HUES48 (cell line): ENCODE measurements at regions not wholly inside any gene's neighbourhood (a gene's known extent, or its start where the extent isn't known, plus 50 kb on each side); places are given as distances from the start of the nearest gene placed in this dataset.
A peak's percentile ranks its signal among the peaks of the same experiment; 100 is the strongest.

ENCODE experiments used
- H3K27ac ChIP-seq: one replicate; pipeline ENCODE4 v1.7.0; 2013; ENCODE audit warnings: low read depth, low read length, inconsistent platforms
- H3K27me3 ChIP-seq: 2 replicates; pipeline ENCODE4 v1.6.1; 2013; ENCODE audit warnings: mild to moderate bottlenecking, low read length; ENCODE audit not compliant: control insufficient read depth, insufficient read depth
- H3K36me3 ChIP-seq: 2 replicates; pipeline ENCODE4 v1.6.1; 2013; ENCODE audit warnings: low read length; ENCODE audit not compliant: control insufficient read depth, insufficient read depth
- H3K4me1 ChIP-seq: 2 replicates; pipeline ENCODE4 v1.6.1; 2013; ENCODE audit warnings: mild to moderate bottlenecking, low read length; ENCODE audit not compliant: control insufficient read depth, insufficient read depth
- H3K4me3 ChIP-seq: 2 replicates; pipeline ENCODE4 v1.5.1; 2013; ENCODE audit warnings: mild to moderate bottlenecking, low read depth, low read length
- H3K9ac ChIP-seq: 2 replicates; pipeline ENCODE4 v1.6.1; 2013; ENCODE audit warnings: mild to moderate bottlenecking, low read depth, low read length, moderate library complexity
- H3K9me3 ChIP-seq: 2 replicates; pipeline ENCODE4 v1.6.1; 2013; ENCODE audit warnings: low read length; ENCODE audit not compliant: control insufficient read depth, insufficient read depth

GRCh38 chrX:7714351-7714750 lies 128.6 kb upstream of the VCX start:
- no peak overlapping the region for H3K9ac ChIP-seq
- no peaks in the 10 kb centered on the region for H3K36me3 ChIP-seq
- no peak overlapping the region for H3K4me3 ChIP-seq
- no peaks in the 10 kb centered on the region for H3K9me3 ChIP-seq
- H3K27me3 ChIP-seq = no peaks in the 10 kb centered on the region; the same call in 1 of the 2 replicates
- peak overlapping the region; percentile 84 for H3K27ac ChIP-seq
- H3K4me1 ChIP-seq = peaks cover 24% of the 10 kb centered on the region

GRCh38 chrX:7711167-7711566 lies 131.8 kb upstream of the VCX start:
- Histone ChIP-seq H3K4me1 (peaks cover 24% of the 10 kb centered on the region), H3K27ac (no peak overlapping the region), H3K9me3 (no peaks in the 10 kb centered on the region), H3K27me3 (no peaks in the 10 kb centered on the region), H3K36me3 (no peaks in the 10 kb centered on the region), H3K4me3 (no peak overlapping the region), H3K9ac (no peak overlapping the region)

DNA sequence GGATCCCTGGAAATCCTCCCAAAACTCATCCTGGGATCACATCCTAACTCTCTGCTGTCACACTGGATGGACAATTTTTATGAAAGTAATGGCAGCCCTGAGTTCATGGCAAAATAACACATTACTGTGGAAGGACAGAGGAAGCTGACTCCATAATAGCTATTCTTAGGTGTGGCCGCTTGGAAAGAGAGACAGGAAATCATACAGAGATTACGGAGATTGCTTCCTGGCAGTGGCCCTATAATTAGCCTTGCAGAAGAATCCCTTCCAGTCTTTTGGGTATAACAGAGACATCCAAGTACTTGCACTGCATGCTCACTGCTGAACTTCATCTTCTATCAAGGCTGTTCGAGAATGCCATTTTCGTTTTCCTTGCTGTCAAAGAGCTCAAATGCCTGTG lies 133.1 kb upstream of the VCX start:
- no peak overlapping the region for H3K9ac ChIP-seq
- no peaks in the 10 kb centered on the region for H3K9me3 ChIP-seq
- no peak overlapping the region for H3K27ac ChIP-seq
- H3K27me3 ChIP-seq = no peaks in the 10 kb centered on the region
- no peaks in the 10 kb centered on the region for H3K36me3 ChIP-seq
- H3K4me1 ChIP-seq = peaks cover 11% of the 10 kb centered on the region
- no peak overlapping the region for H3K4me3 ChIP-seq

GRCh38 chrX:7706032-7706431 lies 136.9 kb upstream of the VCX start:
- Histone ChIP-seq H3K9me3 (no peaks in the 10 kb centered on the region), H3K9ac (no peak overlapping the region)

GRCh38 chrX:7704205-7704604 lies 138.8 kb upstream of the VCX start:
- Histone ChIP-seq H3K27me3 (no peaks in the 10 kb centered on the region), H3K9ac (no peak overlapping the region), H3K36me3 (no peaks in the 10 kb centered on the region), H3K27ac (no peak overlapping the region), H3K4me3 (no peak overlapping the region), H3K4me1 (no peaks in the 10 kb centered on the region), H3K9me3 (no peaks in the 10 kb centered on the region)

More at GRCh38 chrX:7706032-7706431, 136.9 kb upstream of the VCX start:
- H3K4me3 ChIP-seq = no peak overlapping the region
- no peaks in the 10 kb centered on the region for H3K36me3 ChIP-seq
- H3K27me3 ChIP-seq = no peaks in the 10 kb centered on the region
- no peaks in the 10 kb centered on the region for H3K4me1 ChIP-seq
- H3K27ac ChIP-seq = no peak overlapping the region

DNA sequence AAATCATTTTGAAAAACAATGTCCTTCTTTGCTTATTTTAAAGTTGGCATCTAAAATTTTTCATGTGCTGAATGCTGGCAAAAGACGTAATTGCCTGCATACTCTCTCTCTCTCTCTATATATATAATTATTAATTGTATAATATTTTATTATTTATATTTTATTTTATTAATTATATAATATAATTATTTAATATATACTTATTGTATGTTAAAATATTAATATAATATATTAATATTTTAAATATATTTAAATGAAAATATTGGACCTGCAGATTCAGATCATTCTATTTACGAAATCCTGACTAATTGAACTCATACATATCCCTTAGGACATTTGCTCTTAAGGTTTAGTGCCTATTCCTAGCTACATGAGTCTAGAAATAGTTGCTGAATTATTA lies 144.7 kb upstream of the VCX start:
- H3K27me3 ChIP-seq = no peaks in the 10 kb centered on the region
- no peaks in the 10 kb centered on the region for H3K9me3 ChIP-seq
- no peak overlapping the region for H3K9ac ChIP-seq
- H3K27ac ChIP-seq = no peak overlapping the region
- H3K4me1 ChIP-seq = peaks cover 6% of the 10 kb centered on the region; the same call in 1 of the 2 replicates
- no peaks in the 10 kb centered on the region for H3K36me3 ChIP-seq
- H3K4me3 ChIP-seq = no peak overlapping the region

GRCh38 chrX:7690842-7691241 lies 152.1 kb upstream of the VCX start:
- H3K9ac ChIP-seq = no peak overlapping the region
- H3K9me3 ChIP-seq = no peaks in the 10 kb centered on the region
- no peak overlapping the region for H3K4me3 ChIP-seq
- no peak overlapping the region for H3K27ac ChIP-seq
- peaks cover 3% of the 10 kb centered on the region; the same call in 1 of the 2 replicates for H3K27me3 ChIP-seq
- peaks cover 15% of the 10 kb centered on the region for H3K4me1 ChIP-seq
- H3K36me3 ChIP-seq = no peaks in the 10 kb centered on the region

DNA sequence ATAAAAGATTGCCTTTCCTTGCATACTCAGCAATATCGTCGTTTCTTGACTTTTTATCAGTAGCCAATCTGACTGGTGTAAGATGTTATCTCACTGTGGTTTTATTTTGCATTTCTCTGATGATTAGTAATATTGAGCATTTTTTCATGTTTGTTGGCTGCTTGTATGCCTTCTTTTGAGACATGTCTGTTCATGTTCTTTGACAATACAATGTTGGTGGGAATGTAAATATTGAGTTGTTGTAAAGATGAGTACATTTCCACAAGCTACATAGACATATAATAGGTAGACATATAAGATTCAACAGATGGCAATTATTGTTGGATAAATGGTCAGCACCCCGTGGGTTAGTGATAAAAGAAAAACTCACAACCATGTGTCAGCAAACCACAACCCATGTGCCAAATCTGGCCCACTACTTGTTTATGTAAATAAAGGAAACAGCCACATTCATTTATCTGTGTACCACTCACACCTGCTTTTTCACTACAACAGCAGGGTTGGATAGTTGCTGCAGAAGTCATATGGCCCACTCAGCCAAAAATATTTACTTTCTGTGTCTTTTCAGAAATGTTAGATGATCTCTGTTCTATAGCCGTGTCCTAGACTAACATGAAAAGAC lies 153.1 kb upstream of the VCX start:
- H3K9me3 ChIP-seq = no peaks in the 10 kb centered on the region
- no peaks in the 10 kb centered on the region for H3K36me3 ChIP-seq
- no peak overlapping the region for H3K27ac ChIP-seq
- H3K9ac ChIP-seq = no peak overlapping the region
- peaks cover 15% of the 10 kb centered on the region for H3K4me1 ChIP-seq
- no peak overlapping the region for H3K4me3 ChIP-seq
- peaks cover 3% of the 10 kb centered on the region; the same call in 1 of the 2 replicates for H3K27me3 ChIP-seq

GRCh38 chrX:7680181-7680580 lies 162.8 kb upstream of the VCX start:
- Histone ChIP-seq H3K4me3 (no peak overlapping the region), H3K27ac (no peak overlapping the region), H3K36me3 (no peaks in the 10 kb centered on the region), H3K27me3 (no peaks in the 10 kb centered on the region), H3K9ac (no peak overlapping the region), H3K4me1 (no peaks in the 10 kb centered on the region), H3K9me3 (no peaks in the 10 kb centered on the region)

GRCh38 chrX:7654316-7654715 lies 188.7 kb upstream of the VCX start:
- H3K4me3 ChIP-seq = no peak overlapping the region
- 0 out of 2 replicates have a peak, but pooled peaks cover 2% of the 10 kb centered on the region for H3K4me1 ChIP-seq
- H3K36me3 ChIP-seq = no peaks in the 10 kb centered on the region
- peaks cover 4% of the 10 kb centered on the region; the same call in 1 of the 2 replicates for H3K9me3 ChIP-seq
- H3K9ac ChIP-seq = no peak overlapping the region
- no peaks in the 10 kb centered on the region for H3K27me3 ChIP-seq
- no peak overlapping the region for H3K27ac ChIP-seq

GRCh38 chrX:7647831-7648230 lies 195.1 kb upstream of the VCX start:
- H3K4me1 ChIP-seq = peaks cover 23% of the 10 kb centered on the region
- no peak overlapping the region for H3K27ac ChIP-seq
- no peaks in the 10 kb centered on the region for H3K27me3 ChIP-seq
- no peaks in the 10 kb centered on the region for H3K9me3 ChIP-seq
- H3K9ac ChIP-seq = no peak overlapping the region
- no peak overlapping the region for H3K4me3 ChIP-seq
- H3K36me3 ChIP-seq = no peaks in the 10 kb centered on the region
